GM12801 (cell line): ENCODE measurements at regions not wholly inside any gene's neighbourhood (a gene's known extent, or its start where the extent isn't known, plus 50 kb on each side); places are given as distances from the start of the nearest gene placed in this dataset.

Source experiments
- TF ChIP-seq, protein P1 (sequence below): IDR thresholded peaks from one replicate; pipeline ENCODE4 v1.5.1; 2011; ENCODE audit warnings: control low read depth; ENCODE audit not compliant: insufficient read length; ENCODE audit errors: extremely low read depth

DNA sequence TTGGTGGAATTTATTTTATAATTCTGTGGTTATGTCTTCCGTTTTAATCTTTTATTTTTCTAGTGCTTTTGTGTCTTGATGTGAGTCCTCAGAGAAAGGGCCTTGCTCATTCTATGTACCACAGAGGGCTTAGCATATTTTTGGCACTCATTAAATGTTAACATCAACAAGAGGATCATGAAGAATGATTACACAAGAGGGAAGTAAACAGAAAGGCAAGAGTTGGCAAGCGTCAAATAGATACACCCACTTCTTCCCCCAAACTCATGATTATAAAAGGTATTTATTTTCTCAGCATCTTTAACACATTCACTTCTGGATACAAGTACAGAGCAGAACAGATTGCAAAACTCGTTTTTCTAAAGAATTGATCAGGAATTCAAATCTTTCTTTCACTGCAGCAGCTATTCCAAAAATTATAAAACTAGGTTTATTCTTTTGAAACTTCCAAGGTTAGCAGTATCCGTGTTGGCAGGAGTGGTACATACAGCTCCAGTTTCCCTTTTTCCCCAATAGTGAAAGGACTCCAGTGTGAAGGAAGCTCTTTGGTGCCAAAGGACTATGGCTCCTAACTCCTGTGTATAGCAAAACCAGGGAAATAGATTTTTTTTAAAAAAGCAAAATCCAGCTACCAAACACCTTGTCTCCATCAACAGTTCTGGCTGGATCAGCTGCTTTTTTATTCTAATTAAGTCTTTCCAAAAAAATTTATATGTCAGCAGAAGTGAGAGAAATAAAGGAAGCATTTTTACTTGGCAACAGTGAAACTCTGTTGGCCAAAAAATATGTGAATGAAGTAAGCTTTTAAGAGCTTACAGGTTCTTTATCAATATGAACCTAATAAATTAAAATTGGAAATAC is 221.9 kb downstream of the ADGRG6 start:
- TF ChIP-seq, protein P1, sequence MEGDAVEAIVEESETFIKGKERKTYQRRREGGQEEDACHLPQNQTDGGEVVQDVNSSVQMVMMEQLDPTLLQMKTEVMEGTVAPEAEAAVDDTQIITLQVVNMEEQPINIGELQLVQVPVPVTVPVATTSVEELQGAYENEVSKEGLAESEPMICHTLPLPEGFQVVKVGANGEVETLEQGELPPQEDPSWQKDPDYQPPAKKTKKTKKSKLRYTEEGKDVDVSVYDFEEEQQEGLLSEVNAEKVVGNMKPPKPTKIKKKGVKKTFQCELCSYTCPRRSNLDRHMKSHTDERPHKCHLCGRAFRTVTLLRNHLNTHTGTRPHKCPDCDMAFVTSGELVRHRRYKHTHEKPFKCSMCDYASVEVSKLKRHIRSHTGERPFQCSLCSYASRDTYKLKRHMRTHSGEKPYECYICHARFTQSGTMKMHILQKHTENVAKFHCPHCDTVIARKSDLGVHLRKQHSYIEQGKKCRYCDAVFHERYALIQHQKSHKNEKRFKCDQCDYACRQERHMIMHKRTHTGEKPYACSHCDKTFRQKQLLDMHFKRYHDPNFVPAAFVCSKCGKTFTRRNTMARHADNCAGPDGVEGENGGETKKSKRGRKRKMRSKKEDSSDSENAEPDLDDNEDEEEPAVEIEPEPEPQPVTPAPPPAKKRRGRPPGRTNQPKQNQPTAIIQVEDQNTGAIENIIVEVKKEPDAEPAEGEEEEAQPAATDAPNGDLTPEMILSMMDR: no peak

DNA sequence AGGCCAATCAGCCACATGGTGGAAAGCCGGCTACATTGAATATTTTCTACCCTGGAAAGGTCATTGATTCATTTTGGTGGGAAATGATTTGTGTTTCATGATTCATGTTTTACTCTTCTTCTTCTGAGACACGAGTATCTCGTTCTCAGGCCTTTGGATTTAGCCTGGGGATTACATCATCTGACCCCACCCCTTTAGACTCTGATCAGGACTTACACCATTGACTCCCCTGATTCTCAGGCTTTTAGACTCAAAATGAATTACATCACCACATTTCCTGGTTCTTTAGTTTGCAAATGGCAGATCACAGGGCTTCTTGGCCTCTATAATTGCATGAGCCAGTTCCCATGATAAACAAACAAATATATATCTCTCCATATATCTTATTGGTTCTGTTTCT is 228.8 kb downstream of the ADGRG6 start:
- TF ChIP-seq, protein P1: no peak

DNA sequence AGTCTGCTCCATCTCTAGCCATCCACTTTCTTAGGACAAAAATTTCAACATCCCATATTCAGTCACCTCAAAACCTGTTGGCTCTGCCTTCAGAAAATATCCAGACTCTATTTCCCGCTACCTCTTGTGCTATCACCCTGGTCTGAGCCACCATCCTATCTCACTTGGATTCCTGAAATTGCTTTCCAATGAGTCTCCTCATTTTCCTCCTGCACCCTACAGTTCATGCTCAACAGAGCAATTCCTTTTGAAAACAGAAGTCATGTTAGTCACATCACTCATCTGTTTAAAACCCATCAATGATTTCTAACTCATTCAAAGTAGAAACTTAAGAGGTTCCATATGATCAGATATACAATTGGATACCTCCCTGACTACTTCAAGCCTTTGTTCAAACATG is 229.9 kb downstream of the ADGRG6 start:
- TF ChIP-seq, protein P1: no peak

DNA sequence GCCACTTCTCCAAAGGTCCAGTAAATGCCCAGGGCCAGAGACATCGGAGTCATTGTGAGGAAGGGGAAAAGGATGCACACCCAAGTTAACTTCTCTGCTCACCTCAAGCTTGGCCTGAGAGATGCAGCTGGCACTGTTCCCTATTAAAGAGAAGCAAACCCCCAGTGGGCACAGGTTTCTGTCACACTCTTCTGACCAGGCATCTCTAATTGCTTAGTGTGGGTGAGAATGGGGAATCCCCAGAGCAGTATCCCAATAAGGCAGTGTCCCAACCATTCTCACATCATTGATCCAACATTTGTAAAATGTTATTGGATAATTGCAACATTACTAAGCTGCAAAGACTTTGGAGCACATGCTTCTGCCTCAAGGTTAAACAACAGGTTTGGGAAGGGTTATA is 232.3 kb downstream of the ADGRG6 start:
- TF ChIP-seq, protein P1: no peak

DNA sequence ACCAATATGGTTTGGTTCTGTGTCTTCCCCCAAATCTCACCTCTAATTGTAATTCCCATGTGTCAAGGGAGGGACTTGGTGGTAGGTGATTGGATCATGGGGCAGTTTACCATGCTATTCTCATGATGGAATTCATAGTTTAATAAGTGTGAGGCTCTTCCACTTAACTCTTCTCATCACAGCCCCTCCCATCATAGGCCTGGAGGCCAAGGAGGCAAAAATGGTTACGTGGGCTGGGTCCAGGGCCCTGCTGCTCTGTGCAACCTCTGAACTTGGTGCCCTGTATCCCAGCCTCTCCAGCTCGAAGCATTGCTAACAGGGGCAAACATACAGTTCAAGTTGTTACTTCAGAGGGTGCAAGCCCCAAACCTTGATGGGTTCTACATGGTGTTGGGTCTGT is 232.7 kb downstream of the ADGRG6 start:
- TF ChIP-seq, protein P1: no peak

DNA sequence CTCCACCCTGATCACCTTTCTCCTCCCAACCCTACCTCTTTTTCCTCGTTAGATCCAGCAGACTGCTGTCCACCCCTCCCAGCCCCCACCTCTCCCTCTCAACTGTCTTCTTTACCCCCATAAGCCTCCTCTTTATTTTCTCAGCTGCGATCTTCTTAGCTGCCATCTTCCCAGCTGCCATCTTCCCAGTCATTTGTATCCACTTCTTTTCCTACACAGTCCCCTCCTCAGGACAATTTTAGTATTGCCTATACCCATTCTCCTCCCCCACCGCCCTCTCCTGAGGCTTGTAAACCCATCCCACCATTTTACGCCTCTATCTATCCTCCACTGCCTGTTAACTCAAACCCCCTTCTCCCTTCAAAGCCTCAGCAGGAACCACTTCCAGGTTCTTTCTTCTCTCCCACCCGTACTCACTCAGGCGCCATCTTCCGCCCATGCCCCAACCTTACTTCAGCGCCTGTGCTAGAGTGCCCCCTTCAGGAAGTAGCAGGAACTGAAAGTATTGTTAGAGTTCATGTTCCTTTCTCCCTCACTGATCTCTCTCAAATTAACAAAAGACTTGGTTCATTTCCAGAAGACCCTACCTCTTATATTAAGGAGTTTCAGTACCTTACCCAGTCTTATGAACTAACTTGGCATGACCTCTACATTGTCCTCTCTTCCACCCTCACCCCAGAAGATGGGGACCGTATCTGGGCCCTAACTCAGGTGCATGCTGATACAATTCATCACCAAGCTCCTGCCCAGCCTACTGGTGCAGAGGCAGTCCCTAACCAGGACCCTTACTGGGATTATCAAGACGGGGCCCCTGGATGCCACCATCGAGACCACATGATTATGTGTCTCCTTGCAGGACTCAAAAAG is 236.0 kb downstream of the ADGRG6 start:
- TF ChIP-seq, protein P1: no peak

DNA sequence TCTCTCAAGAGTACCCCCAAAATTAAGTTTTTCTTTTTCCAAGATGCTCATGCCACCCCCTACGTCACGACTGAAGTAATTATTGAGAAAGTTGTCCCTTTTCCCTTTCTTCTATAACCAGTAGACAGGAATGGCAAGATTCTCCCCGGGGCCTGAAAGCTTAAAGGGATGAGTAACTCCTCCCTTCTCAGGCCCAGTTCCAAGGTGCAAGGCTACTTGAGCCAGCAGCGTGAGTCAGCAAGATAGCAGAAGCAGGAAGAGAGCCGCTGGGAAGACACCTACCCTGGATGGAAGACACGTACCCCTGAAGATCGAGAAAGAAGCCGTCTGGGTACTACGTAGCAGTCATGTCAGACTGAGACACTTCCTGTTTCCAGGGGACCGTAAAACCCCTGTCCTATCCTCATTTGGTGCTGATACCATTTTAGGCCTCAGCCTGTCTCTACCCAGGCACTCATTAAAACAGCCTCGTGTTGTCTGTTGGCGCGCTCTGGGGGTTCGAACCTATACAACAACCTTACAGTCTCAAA is 241.0 kb downstream of the ADGRG6 start:
- TF ChIP-seq, protein P1: no peak
